Left renal cortex interstitium (tissue), 4 donors: ENCODE measurements at regions not wholly inside any gene's neighbourhood (a gene's known extent, or its start where the extent isn't known, plus 50 kb on each side); places are given as distances from the start of the nearest gene placed in this dataset.

Experiments used
- DNase-seq, 4 donors: peaks; one replicate each; pipeline ENCODE4 v3.0.0-alpha.2; 2013; ENCODE audit warnings: low read depth in 4 of 4, low spot score in 2 of 4, missing footprints in 1 of 4

DNA sequence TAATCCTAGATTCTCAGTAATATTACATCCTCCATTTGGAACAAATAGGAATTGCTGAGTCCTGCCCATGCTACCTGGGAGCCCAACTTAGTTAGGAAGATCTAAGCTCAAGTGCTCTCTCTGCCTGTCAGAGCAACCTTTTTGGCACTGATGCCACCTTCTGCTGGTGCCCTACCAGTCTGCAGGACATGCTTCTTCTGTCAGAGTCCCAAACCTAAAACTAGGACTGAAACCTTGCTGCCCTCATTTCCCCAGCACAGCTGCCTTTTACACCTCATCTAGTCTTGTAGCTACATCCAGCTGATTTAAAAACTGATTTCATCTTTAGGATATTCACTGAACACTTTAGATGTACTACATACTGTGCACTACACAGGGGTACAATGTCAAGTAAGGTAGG is 118.7 kb downstream of the LYPLAL1 start:
- no peak for DNase-seq

- no peak for DNase-seq
These were observed 115.5 kb downstream of the LYPLAL1 start for GRCh38 chr1:219289171-219289570.

GRCh38 chr1:219283541-219283940 is 109.9 kb downstream of the LYPLAL1 start:
- no peak for DNase-seq

- no peak for DNase-seq
These were observed 108.2 kb downstream of the LYPLAL1 start for GRCh38 chr1:219281831-219282230.

- DNase-seq: no peak
These were observed 105.5 kb downstream of the LYPLAL1 start for GRCh38 chr1:219279017-219279770.

DNA sequence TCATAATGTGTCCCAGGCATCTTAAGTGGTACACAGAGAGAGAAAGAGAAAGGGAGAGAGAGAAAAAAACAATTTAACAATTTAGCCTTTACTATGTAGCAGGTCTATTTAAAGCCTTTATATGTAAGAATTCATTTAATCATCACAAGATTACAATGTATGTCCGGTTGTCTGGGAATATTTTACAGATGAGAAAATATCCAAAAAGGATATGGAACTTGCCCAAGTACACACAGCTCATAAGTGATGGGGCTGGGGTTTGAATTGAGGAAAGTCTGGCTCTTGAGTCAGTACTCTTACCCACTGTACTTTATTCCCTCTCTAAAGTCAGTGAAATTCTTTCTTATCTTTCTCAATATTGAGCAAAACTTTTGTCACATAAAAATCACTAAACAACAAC is 104.6 kb downstream of the LYPLAL1 start:
- no peak for DNase-seq

DNA sequence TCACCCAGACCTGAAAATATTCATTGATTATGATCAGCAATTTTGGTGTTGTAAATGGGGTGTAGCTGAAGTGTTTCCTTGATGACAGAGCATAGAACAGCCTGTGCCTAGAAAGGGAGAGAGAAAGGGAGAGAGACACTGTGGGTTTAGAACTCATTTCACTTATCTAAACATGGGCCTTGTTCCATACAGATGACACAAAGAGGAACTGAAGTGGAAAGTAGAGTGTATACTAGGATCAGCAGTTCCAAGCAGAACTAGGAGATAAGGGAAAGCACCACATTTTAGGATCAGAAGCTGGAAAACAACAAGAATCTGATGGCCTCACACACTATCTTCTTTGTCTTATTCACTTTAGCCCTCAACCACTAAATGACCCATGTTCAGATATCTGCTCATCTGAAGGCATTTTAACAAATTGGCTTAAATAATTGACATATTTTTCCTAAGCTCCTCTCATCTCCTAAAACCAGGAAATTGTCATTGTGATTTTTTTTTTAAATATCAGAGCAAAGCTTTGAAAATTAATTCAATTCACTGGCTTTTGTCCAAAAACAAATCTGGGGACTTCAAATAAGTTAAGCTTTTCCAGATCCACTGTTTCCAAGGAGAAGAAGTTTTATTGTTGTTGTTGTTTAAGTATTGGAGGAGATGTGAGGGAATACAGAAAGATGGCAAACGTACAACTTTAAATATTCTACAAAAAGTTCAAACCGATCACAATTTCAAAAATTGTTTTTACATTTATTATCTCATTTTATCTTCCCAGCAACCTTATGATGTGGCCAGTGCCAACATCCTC is 103.8 kb downstream of the LYPLAL1 start:
- DNase-seq: no peak

- no peak for DNase-seq
These were observed 102.5 kb downstream of the LYPLAL1 start for GRCh38 chr1:219276049-219276738.

DNA sequence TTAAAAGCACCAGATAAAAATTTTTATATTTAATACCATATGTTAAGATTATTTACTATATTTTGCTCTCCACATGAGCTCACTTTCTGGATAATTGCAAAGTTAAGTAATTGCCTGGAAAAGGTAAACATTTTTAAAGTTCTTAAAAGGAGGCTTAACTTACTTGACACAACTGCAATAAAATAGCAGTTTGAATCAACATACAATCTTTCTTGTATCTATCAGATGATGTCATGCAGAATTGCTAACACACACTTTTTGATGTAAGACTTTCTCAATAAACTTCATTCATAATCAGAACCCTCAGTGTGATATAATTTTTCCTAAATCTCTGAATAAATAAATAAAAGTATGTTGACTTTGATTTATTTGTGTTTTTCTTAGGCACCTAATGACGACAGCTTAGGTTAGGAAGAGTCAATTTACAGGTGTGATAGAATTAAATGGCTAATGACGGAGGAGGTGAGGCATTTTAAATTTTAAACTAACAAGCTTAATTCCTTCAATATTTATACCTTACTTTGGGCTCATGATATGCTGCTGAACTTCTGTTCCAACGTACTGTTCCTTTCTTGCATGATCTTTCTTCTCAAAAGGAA is 99.5 kb downstream of the LYPLAL1 start:
- no peak for DNase-seq

GRCh38 chr1:219271818-219272535 is 98.3 kb downstream of the LYPLAL1 start:
- DNase-seq: no peak

DNA sequence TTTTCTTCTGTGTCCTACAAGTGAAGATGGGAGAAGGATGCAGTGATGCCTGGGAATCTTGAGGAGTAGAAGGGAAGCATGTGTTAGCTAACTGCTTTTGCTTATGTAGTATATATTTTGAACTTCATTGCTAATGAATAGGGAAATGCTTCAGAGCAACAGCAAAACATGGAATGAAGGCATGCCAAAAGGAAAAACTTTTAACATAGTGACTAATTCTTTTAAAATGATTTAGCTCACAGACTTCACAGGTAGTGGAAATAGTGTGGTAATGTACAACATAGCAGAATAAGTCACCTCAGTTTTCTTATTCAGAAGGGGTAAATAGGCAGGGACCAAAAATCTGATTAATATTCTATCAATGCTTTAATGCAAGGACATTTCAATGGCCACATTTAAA is 95.5 kb downstream of the LYPLAL1 start:
- DNase-seq: no peak

- DNase-seq: no peak
These were observed 92.8 kb downstream of the LYPLAL1 start for GRCh38 chr1:219266524-219266923.

GRCh38 chr1:219265026-219265515 is 91.4 kb downstream of the LYPLAL1 start:
- no peak for DNase-seq

GRCh38 chr1:219264561-219264960 is 90.9 kb downstream of the LYPLAL1 start:
- DNase-seq: no peak
